GM03348 (cell line): ENCODE measurements at regions not wholly inside any gene's neighbourhood (a gene's known extent, or its start where the extent isn't known, plus 50 kb on each side); places are given as distances from the start of the nearest gene placed in this dataset.

ENCODE experiments used
- DNase-seq: peaks from one replicate; pipeline ENCODE4 v3.0.0; 2012; ENCODE audit warnings: low spot score

DNA sequence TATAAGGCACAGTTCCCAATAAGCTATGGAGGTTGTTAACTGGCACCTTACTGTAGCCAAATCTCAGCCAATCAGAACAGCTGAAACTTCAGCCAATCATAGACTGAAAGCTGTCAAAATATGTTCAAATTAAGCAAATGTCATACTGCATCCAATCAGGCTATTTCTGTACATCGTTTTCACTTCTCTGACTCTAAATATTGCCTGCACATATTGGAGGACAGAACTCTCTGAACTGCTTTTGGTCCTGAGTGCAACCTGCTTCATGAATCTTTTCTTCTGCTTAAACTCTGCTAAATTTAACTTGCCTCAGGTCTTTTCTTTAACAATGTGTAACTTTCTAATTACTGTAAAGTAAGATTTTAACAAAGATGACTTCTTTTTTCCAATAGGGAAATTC lies 1198.9 kb upstream of the PCDH7 start:
- DNase-seq: no peak

DNA sequence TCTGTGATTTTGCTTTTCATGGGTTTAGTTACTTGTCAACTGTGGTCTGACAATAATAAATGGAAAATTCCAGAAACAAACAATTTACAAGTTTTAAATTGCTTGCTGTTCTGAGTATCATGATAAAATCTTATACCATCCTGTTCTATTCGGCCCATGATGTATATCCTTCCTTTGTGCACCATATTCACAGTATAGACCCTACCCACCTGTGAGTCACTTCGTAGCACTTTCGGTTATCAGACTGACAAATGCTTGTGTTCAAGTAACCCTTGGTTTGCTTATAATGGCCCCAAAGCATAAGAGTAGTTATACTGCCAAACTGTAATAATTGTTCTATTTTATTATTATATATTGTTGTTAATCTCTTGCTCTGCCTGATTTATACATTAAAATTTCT lies 1183.4 kb upstream of the PCDH7 start:
- no peak for DNase-seq

DNA sequence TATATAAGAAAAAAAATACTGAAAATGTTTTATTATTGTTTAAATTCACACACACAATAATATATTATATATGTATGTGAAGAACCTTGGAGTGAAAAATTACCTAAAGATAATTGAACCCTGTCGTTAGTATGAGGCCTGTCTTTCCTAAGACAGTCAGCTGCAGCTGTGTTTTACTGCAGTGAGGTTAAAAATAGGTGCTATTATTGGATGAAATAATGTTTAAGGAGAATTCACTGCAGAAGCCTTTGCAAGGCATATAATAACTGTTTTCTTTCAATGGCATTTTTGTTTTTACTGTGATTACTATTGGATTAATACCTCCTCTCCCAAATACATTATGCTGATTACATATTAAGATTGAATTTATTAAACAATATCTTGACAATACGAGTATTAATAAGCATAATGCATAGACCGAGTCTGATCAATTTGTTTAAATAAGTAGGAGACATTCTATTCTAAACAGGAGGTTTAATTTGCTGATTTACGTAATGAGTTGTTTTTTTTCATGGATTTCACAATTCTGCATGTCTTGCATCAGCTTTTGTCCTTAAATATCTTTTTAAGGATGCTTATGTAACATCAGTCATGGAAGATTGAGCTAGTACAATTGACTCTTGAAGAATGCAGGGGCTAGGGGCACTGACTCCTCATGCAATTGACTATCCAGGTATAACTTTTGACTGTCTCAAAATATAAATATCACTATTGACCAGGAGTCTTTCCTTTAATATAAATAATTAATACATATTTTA lies 1181.1 kb upstream of the PCDH7 start:
- DNase-seq: no peak

DNA sequence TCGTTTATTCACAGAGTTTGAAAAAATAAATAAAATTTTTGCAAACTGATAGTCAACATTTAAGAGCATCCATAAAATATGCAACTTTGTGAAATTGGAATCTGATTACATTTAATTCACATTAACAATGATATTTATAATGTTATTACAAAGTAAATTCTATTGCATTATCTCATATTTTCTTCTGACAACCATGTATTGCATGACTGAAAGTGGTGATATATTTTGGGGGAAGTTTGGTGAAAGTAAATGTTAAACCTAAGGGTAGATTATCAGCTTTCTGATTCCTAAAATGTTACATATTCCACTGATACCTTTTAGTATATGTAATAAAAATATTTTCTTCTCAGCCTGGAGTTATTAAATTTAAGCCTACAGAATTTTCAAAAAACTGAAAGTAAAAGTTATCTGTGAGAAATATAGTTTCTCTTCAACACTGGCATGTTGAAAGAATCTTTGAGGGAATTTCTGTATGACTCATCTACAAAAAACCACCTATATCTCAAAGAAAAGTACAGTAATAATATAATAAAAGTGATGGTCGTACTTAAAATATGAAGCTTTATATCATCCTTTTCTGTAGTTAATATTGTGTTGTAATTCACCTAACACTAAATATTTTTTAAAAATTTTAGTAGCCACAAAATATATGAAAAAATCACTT lies 1179.6 kb upstream of the PCDH7 start:
- peak; percentile 16 for DNase-seq

DNA sequence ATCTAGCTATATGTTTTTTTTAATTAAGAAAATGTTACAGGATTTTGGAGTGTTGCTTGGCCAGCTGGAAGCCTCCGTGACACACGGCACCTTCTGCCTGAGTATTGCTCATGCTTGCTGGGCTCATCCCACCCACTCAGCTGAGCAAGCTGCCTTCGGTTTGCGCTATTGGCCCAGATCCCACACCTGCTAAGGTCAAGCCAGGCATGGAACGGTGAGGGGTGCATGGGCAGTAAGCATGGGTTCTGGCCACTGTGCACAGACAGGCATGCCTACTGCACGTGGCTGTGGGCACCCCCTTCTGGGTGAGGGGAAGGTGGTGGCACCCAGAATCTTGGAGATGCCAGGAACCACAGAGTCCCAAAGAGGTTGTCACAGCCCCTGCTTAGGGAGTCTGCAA lies 1178.4 kb upstream of the PCDH7 start:
- no peak for DNase-seq

DNA sequence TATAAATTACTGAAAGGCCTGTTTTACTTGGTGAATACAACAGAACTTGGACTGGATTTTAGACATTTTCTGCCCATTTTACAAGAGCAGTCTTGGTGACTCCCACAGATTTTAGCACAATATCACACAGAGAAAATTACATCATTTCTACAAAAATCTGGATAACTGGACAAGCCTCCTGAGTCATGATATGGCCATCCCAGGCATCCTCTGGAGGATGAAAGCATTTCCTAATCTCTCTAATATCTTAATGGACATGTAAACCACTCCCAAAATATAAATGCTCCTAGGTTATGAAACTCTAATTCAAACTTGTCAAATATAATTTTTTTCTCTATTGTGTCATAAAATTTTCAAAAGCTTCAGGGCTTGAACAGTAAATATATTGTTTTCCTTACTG lies 1170.8 kb upstream of the PCDH7 start:
- peak; percentile 59 for DNase-seq

DNA sequence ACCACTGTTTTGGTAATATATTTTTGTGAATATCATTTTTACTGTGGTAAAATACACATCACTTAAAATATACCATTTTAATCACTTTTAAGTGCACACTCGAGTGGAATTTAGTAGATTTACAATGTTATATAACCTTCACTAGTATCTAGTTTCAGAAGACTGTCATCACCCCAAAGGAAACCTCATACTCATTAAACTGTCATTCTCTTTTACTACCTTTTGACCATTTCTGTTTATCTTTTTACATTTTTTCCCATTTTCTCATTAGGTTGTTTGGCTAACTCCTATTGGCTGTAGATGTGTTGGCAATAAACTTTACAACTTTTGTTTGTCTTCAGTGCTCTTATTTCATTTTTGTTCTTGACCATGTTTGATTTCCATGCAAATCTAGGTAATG lies 1168.3 kb upstream of the PCDH7 start:
- DNase-seq: no peak

DNA sequence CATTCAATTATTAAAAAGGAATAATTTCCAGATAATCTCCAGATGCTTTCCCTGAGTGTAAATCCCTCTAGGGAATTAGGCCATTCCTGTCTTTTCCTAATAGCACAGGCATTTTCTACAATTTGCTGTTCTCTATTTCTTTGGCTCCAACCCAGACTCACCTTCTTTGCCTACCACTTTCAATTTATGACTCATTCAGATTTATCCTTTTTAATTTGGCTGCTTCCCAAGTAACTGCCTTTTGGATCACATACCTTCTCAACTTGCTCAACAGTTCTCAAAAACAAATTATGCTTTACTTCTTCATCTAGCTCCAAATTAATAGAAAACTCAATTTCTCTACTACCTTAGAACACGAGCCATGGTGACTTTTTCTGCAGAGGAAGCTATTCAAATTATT lies 1166.3 kb upstream of the PCDH7 start:
- no peak for DNase-seq

DNA sequence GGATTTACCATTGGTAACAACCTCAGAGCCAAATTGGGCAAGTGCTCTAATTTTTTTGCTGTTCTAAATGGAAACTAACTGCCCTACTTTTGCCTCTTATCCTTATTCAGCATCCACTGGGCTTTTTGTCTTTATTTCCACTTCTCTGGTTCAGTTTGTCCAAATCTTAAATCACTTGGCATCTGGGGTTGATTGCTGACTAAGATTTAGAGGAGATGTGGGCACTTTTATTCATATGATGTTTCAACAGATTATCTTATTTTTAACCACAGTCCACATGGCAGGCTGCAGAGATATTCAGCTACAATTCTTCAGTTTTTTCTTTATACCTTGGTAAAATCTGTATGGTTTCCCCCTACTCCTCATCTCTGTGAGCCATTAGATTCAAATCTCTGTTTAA lies 1161.4 kb upstream of the PCDH7 start:
- DNase-seq: no peak

DNA sequence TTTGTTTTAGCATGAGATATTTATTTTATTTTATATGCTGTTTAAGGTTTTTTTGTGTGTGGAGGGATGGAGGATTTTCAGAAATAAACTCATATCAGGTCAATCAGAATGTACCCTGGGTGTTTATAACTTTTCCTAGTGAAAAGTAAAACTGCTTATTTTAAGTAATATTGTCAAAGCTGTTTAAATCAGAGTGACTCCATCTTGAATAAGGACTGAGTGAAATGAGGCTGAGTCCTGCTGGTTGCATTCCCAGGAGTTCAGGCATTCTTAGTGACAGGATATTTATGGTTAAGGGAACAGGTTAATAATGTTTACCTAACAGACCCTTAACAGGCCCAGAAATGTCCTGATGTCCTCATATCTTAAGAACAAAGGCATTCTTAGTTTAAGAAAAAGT lies 1160.9 kb upstream of the PCDH7 start:
- no peak for DNase-seq

DNA sequence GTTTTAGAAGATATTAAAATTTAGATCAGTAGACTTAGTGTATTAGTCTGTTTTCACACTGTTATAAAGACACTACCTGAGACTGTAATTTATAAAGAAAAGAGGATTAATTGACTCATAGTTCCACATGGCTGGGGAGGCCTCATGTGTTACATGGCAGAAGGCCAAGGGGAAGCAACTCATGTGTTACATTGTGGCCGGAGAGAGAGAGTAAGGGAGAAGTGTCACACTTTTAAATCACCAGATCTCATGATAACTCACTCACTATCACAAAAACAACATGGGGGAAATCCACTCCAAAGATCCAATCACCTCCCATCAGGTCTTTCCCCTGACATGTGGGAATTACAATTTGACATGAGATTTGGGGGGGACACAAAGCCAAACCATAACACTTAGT lies 1159.7 kb upstream of the PCDH7 start:
- DNase-seq: no peak

DNA sequence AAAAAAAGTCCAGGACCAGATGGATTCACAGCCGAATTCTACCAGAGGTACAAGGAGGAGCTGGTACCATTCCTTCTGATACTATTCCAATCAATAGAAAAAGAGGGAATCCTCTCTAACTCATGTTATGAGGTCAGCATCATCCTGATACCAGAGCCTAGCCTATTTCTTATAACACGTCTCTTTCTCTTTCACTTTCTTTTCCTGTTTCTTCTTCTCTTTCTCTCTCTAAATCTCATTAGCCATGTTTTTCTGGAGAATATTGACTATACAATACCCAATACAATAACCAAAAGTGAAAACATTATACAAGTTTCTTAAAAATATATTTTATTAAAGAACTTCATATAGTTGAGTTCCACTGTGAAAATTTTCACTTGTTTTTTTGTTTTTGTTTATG lies 1154.9 kb upstream of the PCDH7 start:
- no peak for DNase-seq

DNA sequence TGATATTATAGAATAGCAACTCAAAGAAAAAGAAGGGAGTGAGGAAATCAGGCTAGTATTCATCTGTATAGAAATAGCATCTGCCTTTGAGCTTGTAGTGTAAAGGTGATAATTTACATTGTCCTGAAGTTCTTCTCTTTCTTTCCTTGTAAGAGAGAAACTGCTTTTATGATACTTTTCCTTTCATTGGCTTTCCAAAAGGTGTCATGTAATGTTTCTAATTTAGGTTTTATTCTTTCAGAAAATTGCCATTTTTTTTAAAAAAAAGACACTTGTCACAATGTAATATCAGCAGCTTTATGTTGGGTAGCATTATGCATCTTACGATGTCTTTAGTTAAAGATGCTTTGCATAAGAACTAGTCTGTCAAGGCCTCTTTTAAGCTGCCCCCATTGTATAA lies 1153.8 kb upstream of the PCDH7 start:
- DNase-seq: no peak

DNA sequence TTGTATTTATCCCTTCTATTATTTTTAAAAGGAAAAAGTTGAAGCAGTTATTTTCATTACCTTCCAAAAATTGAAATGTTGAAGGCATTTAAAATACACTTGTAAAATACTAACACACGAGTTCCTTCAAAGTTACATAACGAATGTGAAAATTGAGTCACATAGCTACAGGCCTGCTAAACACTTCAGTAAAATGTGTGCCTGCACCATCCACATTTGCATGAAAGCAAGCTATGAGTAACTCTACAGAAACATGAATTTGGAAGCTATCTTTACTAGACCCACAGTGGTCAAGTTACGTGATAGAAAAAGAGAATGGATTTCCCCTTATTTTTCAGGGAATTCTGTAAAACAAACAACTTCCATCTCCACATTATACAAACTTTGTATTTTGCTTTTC lies 1148.8 kb upstream of the PCDH7 start:
- DNase-seq: no peak

DNA sequence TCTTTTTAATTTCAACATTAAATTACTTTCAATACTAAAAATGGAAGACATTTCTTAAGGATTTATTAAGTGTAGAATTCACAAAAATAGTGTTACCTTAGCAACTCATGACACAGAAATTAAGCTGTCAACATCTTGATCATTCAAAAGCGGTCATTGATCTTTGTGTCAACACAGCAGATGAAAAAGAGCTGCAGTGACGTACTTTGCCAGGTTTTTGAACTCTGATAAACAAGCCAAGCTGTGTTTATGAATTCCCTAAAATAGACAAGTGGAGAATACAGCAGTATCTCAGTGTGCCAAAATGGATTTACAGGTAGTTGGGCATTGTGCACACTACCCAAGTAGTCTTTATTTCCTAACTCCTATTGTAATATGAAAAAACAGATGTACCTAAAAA lies 1141.8 kb upstream of the PCDH7 start:
- DNase-seq: no peak

DNA sequence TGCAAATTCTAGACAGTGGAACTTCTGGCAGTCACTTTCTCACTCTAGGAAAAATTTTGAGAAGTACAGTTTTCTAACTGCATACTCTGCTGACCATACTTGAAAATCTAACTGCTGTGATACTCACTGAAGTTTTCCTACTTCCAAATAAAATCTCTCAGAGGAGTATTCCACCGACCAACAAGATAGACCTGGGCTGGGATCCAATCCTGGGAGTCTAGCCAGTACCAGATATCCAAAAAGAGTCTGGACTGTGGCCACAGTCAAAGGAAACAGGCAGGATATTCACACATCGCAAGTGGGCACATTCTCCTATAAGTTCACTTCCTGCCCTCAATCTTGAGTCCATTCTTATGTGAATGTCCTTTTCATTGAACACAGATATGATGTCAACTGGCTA lies 1138.7 kb upstream of the PCDH7 start:
- DNase-seq: peak; percentile 18

DNA sequence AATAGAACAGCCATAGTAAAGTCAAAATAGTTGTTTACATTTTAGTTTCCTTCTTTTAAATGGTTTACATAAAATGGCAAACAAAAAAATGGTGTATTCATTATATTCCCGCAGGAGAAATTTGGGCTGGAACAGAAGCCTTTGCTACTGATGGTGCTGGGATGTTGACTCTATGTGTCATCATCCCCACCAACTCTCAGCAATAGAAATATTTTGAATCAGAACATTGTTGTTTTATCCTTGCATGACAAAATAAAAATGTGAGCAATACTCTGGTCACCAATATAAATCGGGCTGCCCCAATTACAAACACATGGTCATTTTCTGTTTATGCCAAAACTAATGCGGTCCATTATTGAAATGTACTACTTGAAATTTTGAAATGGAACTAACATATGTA lies 1131.6 kb upstream of the PCDH7 start:
- peak; percentile 21 for DNase-seq

DNA sequence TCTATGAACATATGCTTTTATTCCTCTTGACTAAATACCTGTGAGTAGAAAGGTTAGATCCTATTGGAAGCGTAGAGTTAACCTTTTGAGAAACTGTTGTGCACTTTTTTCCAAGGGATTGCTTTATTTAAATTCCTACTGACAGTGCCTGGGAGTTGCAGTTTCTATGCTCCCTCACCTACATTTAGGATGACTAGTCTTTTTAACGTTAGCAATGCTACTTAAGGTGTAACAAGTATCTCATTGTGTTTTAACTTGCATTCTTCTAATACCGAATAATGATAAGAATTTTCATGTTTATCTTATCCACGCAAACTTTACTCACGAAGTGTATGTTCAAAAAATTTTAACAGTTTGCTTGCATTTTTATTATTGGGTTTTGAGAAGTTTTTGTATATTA lies 1123.9 kb upstream of the PCDH7 start:
- DNase-seq: no peak

DNA sequence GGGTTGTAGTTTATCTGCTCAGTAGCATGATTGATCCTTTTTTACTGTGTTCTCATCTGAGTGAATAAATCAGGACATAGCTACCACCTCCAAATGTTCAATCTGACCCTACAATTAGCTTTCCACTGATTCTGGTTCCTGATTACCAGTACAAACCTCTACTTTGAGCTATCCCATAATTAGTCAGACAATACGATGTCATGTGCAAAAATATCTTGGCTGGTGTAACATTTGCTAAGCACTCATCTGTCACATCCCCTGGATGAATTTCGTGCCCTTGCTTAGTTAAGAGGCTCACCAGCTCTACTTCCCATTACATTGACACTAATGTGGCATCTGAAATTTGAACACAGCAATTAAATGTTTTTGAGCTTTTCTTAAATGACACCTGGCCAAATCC lies 1101.0 kb upstream of the PCDH7 start:
- DNase-seq: no peak

DNA sequence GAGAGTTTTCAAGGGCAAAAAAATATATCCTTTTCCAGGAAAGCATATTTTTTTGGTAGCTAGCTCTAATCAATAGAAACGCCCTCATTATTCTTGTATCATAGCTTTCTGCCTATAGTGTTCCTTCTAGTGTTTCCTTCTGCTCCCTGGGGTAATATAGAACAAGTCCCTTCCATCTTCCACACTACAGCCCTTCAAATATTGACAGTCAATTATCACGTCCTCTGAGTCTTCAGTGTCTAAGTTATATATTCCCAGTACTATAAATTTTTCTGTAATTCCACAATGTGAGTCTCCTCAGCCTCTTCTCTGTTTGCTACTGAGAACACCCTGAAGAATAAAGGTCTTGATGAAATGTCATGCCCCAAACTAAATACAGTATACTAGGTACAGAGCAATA lies 1088.0 kb upstream of the PCDH7 start:
- DNase-seq: no peak

DNA sequence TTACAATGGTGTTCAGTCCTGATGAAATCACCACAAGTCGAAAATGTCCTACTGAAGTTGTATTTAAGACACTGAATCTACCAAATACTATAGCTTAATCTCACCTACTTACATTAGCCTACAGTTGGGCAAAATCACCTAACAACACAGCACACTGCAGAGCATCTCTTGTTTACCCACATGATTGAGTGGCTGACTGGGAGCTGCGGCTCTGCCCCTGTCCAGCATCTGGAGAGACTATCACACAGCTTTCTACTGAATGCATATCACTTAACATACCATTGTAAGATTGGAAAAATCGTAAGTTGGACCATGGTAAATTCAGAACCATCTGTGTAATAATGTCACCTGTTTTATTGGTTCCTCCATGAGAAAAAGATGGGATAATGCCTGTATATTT lies 1083.2 kb upstream of the PCDH7 start:
- DNase-seq: no peak

DNA sequence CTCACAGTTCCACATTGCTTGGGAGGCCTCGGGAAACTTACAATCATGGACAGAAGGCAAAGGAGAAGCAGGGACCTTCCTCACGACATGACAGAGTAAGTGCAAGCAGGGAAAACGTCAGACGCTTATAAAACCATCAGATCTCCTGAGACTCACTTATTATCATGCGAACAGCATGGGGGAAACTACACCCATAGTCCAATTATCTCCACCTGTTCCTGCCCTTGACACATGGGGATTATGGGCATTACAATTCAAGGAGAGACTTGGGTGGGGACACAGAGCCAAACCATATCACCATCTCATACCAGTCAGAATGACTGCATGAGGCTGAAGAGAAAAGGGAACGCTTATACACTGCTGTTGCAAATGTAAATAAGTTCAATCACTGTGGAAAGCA lies 1066.9 kb upstream of the PCDH7 start:
- DNase-seq: no peak

DNA sequence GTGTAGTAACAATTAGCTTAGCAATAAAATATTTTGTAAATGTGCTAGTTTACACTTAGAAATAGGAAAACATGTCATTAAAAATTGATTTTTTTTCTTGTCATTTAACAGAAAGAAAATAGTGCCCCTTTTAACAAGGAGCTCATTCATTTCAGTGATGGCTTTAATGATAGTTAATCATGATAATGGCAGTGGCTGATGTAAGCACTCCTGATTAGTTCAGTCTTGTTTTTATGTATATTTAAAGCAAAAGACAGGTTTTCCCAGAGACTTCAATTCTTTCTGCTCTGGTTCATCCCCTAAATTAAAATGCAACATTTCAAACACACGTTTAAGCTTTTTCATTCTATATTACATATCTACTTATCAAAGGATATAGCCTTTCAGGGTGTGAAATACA lies 1039.5 kb upstream of the PCDH7 start:
- DNase-seq: no peak

DNA sequence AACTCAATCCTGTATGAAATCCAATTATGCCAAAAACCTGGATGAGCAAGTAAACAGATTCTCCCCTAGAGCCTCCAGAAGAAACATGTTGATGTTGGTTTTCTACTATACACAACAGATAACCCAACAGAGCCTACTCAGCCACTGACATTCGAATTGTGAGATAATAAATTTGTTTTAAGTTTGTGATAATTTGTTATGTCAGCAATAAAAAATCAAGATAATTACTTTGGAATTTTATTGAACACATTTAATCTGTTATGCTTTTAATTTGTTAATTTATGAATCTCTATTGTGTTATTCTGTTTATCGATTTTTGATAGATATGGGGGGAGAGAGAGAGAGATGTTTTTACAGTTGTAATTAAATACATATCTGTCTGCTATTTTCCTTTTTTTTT lies 1016.1 kb upstream of the PCDH7 start:
- DNase-seq: no peak
